Endothelial cell of umbilical vein (primary cell): ENCODE measurements at regions not wholly inside any gene's neighbourhood (a gene's known extent, or its start where the extent isn't known, plus 50 kb on each side); places are given as distances from the start of the nearest gene placed in this dataset.

Source experiments
- BruUV-seq: library from RNA; stranded (reverse); fragments of 400-500 nt; replicated peaks from 2 replicates; lab custom pipeline; 2021; lab: Mats Ljungman, UMichigan
- CTCF ChIA-PET: fragments of 300-600, 350-600 bp; sonication (Branson Sonifier 250); formaldehyde crosslinking; loops from one replicate; lab custom pipeline; 2021; ENCODE audit warnings: antibody characterized with exemption, inconsistent platforms; lab: Charles Lee
- POLR2A ChIA-PET: fragments of 300-600, 350-600 bp; sonication (Branson Sonifier 250); formaldehyde crosslinking; loops from one replicate; lab custom pipeline; 2021; ENCODE audit warnings: antibody characterized with exemption, inconsistent platforms; lab: Charles Lee
- DNase-seq: peaks from one replicate; pipeline ENCODE4 v3.0.0-alpha.2; 2011; ENCODE audit warnings: low read depth, low spot score
- FAIRE-seq: peaks from 2 replicates; lab custom pipeline; 2011; peaks lifted over from hg19 to GRCh38; lab: Jason Lieb, UNC
- H2AFZ ChIP-seq: 2 replicates; pipeline ENCODE4 v1.6.0; 2012; ENCODE audit warnings: low read depth, low read length, control low read depth, inconsistent platforms
- H3K27ac ChIP-seq: 2 replicates; pipeline ENCODE4 v1.5.1; 2011; ENCODE audit warnings: low read depth, mild to moderate bottlenecking, control low read depth, low read length, moderate library complexity; ENCODE audit not compliant: insufficient read depth
- H3K27me3 ChIP-seq, 2 experiments: 2 replicates each; pipeline versions ENCODE4 v1.6.0 to v1.6.1; 2011; ENCODE audit warnings: low read length in 2 of 2, mixed read lengths in 1 of 2; ENCODE audit not compliant: control insufficient read depth in 2 of 2, insufficient read depth in 2 of 2
- H3K36me3 ChIP-seq, 2 experiments: 2 replicates in 1 of 2; 3 replicates in 1 of 2; pipeline ENCODE4 v1.5.1; 2011; ENCODE audit warnings: low read length in 2 of 2, mild to moderate bottlenecking in 1 of 2, moderate library complexity in 1 of 2; ENCODE audit not compliant: control insufficient read depth in 2 of 2, insufficient read depth in 2 of 2; ENCODE audit errors: extremely low read depth in 1 of 2
- H3K4me1 ChIP-seq: 3 replicates; pipeline ENCODE4 v1.5.1; 2011; ENCODE audit warnings: mild to moderate bottlenecking, low read length; ENCODE audit not compliant: control insufficient read depth, insufficient read depth; ENCODE audit errors: extremely low read depth
- H3K4me2 ChIP-seq: 2 replicates; pipeline ENCODE4 v1.6.1; 2011; ENCODE audit warnings: low read length, control low read depth, mixed read lengths; ENCODE audit not compliant: insufficient read depth
- H3K4me3 ChIP-seq, 3 experiments: fragments of 200-600 bp in 1 of 3; sonication (generic), shearing (Covaris generic) in 1 of 3; replicated peaks in 1 of 3; 2 replicates each; pipeline ENCODE4 v1.5.1; 2011 to 2016; ENCODE audit warnings: control low read depth in 3 of 3, low read length in 3 of 3, mild to moderate bottlenecking in 2 of 3, inconsistent platforms in 1 of 3, low read depth in 1 of 3, moderate library complexity in 1 of 3; ENCODE audit not compliant: insufficient read depth in 1 of 3
- H3K79me2 ChIP-seq: 2 replicates; pipeline ENCODE4 v1.6.0; 2012; ENCODE audit warnings: low read length, inconsistent platforms; ENCODE audit not compliant: control insufficient read depth, insufficient read depth
- H3K9ac ChIP-seq: replicated peaks from 2 replicates; pipeline ENCODE3; 2011; ENCODE audit warnings: low read length, control low read depth; ENCODE audit not compliant: insufficient read depth; ENCODE audit errors: extremely low read depth
- H3K9me1 ChIP-seq: replicated peaks from 3 replicates; pipeline ENCODE4 v1.6.0; 2011; ENCODE audit warnings: mild to moderate bottlenecking, low read length; ENCODE audit not compliant: control insufficient read depth, insufficient read depth; ENCODE audit errors: extremely low read depth
- H3K9me3 ChIP-seq: replicated peaks from 2 replicates; pipeline ENCODE4 v1.5.1; 2012; ENCODE audit warnings: low read length, inconsistent platforms; ENCODE audit not compliant: control insufficient read depth, insufficient read depth
- H4K20me1 ChIP-seq: replicated peaks from 2 replicates; pipeline ENCODE3; 2011; ENCODE audit warnings: mild to moderate bottlenecking, low read length; ENCODE audit not compliant: control insufficient read depth, insufficient read depth; ENCODE audit errors: extremely low read depth
- EZH2 ChIP-seq: IDR thresholded peaks from 2 replicates; pipeline ENCODE4 v1.6.1; 2012; ENCODE audit warnings: borderline replicate concordance, low read depth, mild to moderate bottlenecking, moderate library complexity, low read length, inconsistent platforms; ENCODE audit not compliant: severe bottlenecking
- FOS ChIP-seq: IDR thresholded peaks from 2 replicates; pipeline ENCODE4 v1.6.1; 2011; ENCODE audit warnings: mild to moderate bottlenecking, low read length, moderate library complexity, borderline replicate concordance; ENCODE audit not compliant: insufficient read depth
- GATA2 ChIP-seq: IDR thresholded peaks from 2 replicates; pipeline ENCODE4 v1.7.0; 2011; ENCODE audit warnings: low read depth, mild to moderate bottlenecking, moderate library complexity, mixed read lengths, low read length; ENCODE audit not compliant: insufficient read length, insufficient read depth
- JUN ChIP-seq: IDR thresholded peaks from 2 replicates; pipeline ENCODE4 v1.6.1; 2011; ENCODE audit warnings: borderline replicate concordance, low read depth; ENCODE audit not compliant: insufficient read length, insufficient read depth
- MAX ChIP-seq: IDR thresholded peaks from 2 replicates; pipeline ENCODE4 v1.6.1; 2011; ENCODE audit not compliant: insufficient read depth, insufficient read length
- MYC ChIP-seq: IDR thresholded peaks from one replicate; pipeline ENCODE4 v1.6.1; 2011; ENCODE audit warnings: mild to moderate bottlenecking, low read depth, low read length
- POLR2A ChIP-seq: IDR thresholded peaks from 2 replicates; pipeline ENCODE4 v1.6.1; 2012; ENCODE audit warnings: low read depth, mild to moderate bottlenecking, control low read depth, low read length
- POLR2AphosphoS5 ChIP-seq: IDR thresholded peaks from 2 replicates; pipeline ENCODE4 v1.6.1; 2012; ENCODE audit warnings: low read depth, mild to moderate bottlenecking, control low read depth, low read length, moderate library complexity; ENCODE audit not compliant: insufficient read depth
- dilution Hi-C: fragments of 300-500 bp; cut with MboI; formaldehyde crosslinking; loops from one replicate; pipeline ENCODE4 v1.15.0; 2019; ENCODE audit warnings: low sequenced_read_pairs; ENCODE audit not compliant: extremely low pct_ligation_motif_present
- intact Hi-C: fragments of 100-400 bp; cut with micrococcal nuclease; formaldehyde crosslinking; loops from one replicate; pipeline ENCODE4 v1.10.0; 2022
- TF ChIP-seq, protein P1 (sequence below), 2 donors: IDR thresholded peaks; 1 replicate in 1 of 2; 2 replicates in 1 of 2; pipeline ENCODE4 v1.5.1; 2011; ENCODE audit warnings: low read length in 2 of 2, mild to moderate bottlenecking in 2 of 2, moderate library complexity in 2 of 2, control low read depth in 1 of 2, inconsistent platforms in 1 of 2, low read depth in 1 of 2; ENCODE audit not compliant: insufficient read depth in 1 of 2; ENCODE audit errors: extremely low read depth in 1 of 2

- H3K4me3 ChIP-seq: no peak overlapping the region
- H3K36me3 ChIP-seq: no peaks in the 10 kb centered on the region
- no peak overlapping the region for H3K9ac ChIP-seq
- no peak overlapping the region for H3K4me2 ChIP-seq
- no peaks in the 10 kb centered on the region for H3K79me2 ChIP-seq
- ChIA-PET CTCF (no interaction called here), POLR2A (no interaction called here)
- no peaks in the 10 kb centered on the region for H3K9me3 ChIP-seq
- no peak for FAIRE-seq
- DNase-seq: no peak
- no peaks in the 10 kb centered on the region for H3K27me3 ChIP-seq
- intact Hi-C loops: no loop called here
- no peak overlapping the region for H2AFZ ChIP-seq
- H3K27ac ChIP-seq: no peak overlapping the region
- no TSS peak for BruUV-seq
- no peaks in the 10 kb centered on the region for H4K20me1 ChIP-seq
- TF ChIP-seq JUN (no peak), POLR2AphosphoS5 (no peak), EZH2 (no peak), MAX (no peak), FOS (no peak), MYC (no peak), POLR2A (no peak), GATA2 (no peak)
- TF ChIP-seq, protein P1, sequence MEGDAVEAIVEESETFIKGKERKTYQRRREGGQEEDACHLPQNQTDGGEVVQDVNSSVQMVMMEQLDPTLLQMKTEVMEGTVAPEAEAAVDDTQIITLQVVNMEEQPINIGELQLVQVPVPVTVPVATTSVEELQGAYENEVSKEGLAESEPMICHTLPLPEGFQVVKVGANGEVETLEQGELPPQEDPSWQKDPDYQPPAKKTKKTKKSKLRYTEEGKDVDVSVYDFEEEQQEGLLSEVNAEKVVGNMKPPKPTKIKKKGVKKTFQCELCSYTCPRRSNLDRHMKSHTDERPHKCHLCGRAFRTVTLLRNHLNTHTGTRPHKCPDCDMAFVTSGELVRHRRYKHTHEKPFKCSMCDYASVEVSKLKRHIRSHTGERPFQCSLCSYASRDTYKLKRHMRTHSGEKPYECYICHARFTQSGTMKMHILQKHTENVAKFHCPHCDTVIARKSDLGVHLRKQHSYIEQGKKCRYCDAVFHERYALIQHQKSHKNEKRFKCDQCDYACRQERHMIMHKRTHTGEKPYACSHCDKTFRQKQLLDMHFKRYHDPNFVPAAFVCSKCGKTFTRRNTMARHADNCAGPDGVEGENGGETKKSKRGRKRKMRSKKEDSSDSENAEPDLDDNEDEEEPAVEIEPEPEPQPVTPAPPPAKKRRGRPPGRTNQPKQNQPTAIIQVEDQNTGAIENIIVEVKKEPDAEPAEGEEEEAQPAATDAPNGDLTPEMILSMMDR (IDR thresholded peaks at IDR 0.05; ENCODE audit: extremely low read depth in 1 of 2, insufficient read depth in 1 of 2, low read depth in 1 of 2, low read length in 2 of 2): no peak
- dilution Hi-C loops: no loop called here
- no peaks in the 10 kb centered on the region for H3K4me1 ChIP-seq
- H3K9me1 ChIP-seq: no peaks in the 10 kb centered on the region
Measured at GRCh38 chr7:110356438-110356837, 734.5 kb upstream of the LRRN3 start.
